Neuron (in vitro differentiated cells): ENCODE measurements at regions not wholly inside any gene's neighbourhood (a gene's known extent, or its start where the extent isn't known, plus 50 kb on each side); places are given as distances from the start of the nearest gene placed in this dataset.
"Not testable (repeated sequence)": the region's sequence is repeated elsewhere in the genome, so short reads cannot be mapped to it uniquely, and the experiment has no call there.

Experiments used
- H2AFZ ChIP-seq: one replicate; pipeline ENCODE4 v1.6.1; 2013; ENCODE audit warnings: low read depth, mild to moderate bottlenecking, inconsistent platforms, low read length, moderate library complexity
- H3K27me3 ChIP-seq: one replicate; pipeline ENCODE4 v1.6.1; 2013; ENCODE audit warnings: low read length; ENCODE audit not compliant: insufficient read depth
- H3K36me3 ChIP-seq: one replicate; pipeline ENCODE4 v1.6.1; 2013; ENCODE audit warnings: low read length; ENCODE audit not compliant: insufficient read depth
- H3K4me1 ChIP-seq: one replicate; pipeline ENCODE4 v1.6.1; 2013; ENCODE audit warnings: low read length; ENCODE audit not compliant: insufficient read depth
- H3K4me3 ChIP-seq: 2 replicates; pipeline ENCODE4 v1.5.1; 2013; ENCODE audit warnings: mild to moderate bottlenecking, low read length, moderate library complexity
- H3K9me3 ChIP-seq: one replicate; pipeline ENCODE4 v1.6.1; 2013; ENCODE audit warnings: low read length

GRCh38 chr12:112686373-112686772, 105.2 kb upstream of the RPH3A start:
- Histone ChIP-seq H3K4me3 (no peak overlapping the region), H3K27me3 (peaks cover 14% of the 10 kb centered on the region), H2AFZ (no peak overlapping the region), H3K9me3 (no peaks in the 10 kb centered on the region), H3K36me3 (no peaks in the 10 kb centered on the region), H3K4me1 (no peaks in the 10 kb centered on the region)

GRCh38 chr12:112694065-112694464, 97.5 kb upstream of the RPH3A start:
- H2AFZ ChIP-seq: no peak overlapping the region
- peaks cover 8% of the 10 kb centered on the region for H3K27me3 ChIP-seq
- H3K36me3 ChIP-seq: no peaks in the 10 kb centered on the region
- H3K4me1 ChIP-seq: no peaks in the 10 kb centered on the region
- H3K4me3 ChIP-seq: no peak overlapping the region
- peaks cover 1% of the 10 kb centered on the region for H3K9me3 ChIP-seq

GRCh38 chr12:112697441-112697840, 94.1 kb upstream of the RPH3A start:
- peaks cover 17% of the 10 kb centered on the region for H3K27me3 ChIP-seq
- not testable (repeated sequence) for H3K4me3 ChIP-seq, H3K9me3 ChIP-seq, H2AFZ ChIP-seq, H3K36me3 ChIP-seq, H3K4me1 ChIP-seq

- peaks cover 7% of the 10 kb centered on the region for H3K4me1 ChIP-seq
Measured at GRCh38 chr12:112705037-112705632, 86.4 kb upstream of the RPH3A start.

GRCh38 chr12:112710414-112710813, 81.1 kb upstream of the RPH3A start:
- H3K36me3 ChIP-seq: no peaks in the 10 kb centered on the region
- H3K4me1 ChIP-seq: peaks cover 24% of the 10 kb centered on the region
- no peaks in the 10 kb centered on the region for H3K9me3 ChIP-seq
- no peak overlapping the region for H3K4me3 ChIP-seq
- no peak overlapping the region for H2AFZ ChIP-seq
- no peaks in the 10 kb centered on the region for H3K27me3 ChIP-seq

More at GRCh38 chr12:112705037-112705632, 86.4 kb upstream of the RPH3A start:
- Histone ChIP-seq H3K27me3 (peaks cover 18% of the 10 kb centered on the region), H3K9me3 (no peaks in the 10 kb centered on the region), H3K36me3 (no peaks in the 10 kb centered on the region), H2AFZ (no peak overlapping the region), H3K4me3 (no peak overlapping the region)

GRCh38 chr12:112711026-112711425, 80.5 kb upstream of the RPH3A start:
- Histone ChIP-seq H3K36me3 (no peaks in the 10 kb centered on the region), H3K4me1 (peaks cover 23% of the 10 kb centered on the region), H3K9me3 (no peaks in the 10 kb centered on the region), H2AFZ (no peak overlapping the region), H3K27me3 (no peaks in the 10 kb centered on the region), H3K4me3 (no peak overlapping the region)

GRCh38 chr12:112711507-112711906, 80.0 kb upstream of the RPH3A start:
- Histone ChIP-seq H3K9me3 (no peaks in the 10 kb centered on the region), H3K27me3 (no peaks in the 10 kb centered on the region), H3K4me1 (peaks cover 18% of the 10 kb centered on the region), H2AFZ (no peak overlapping the region), H3K36me3 (no peaks in the 10 kb centered on the region), H3K4me3 (no peak overlapping the region)

- H2AFZ ChIP-seq, H3K4me3 ChIP-seq, H3K27me3 ChIP-seq, H3K36me3 ChIP-seq, H3K9me3 ChIP-seq: not testable (repeated sequence)
- H3K4me1 ChIP-seq: peaks cover 17% of the 10 kb centered on the region
Measured at GRCh38 chr12:112712751-112713150, 78.8 kb upstream of the RPH3A start.

- Histone ChIP-seq H3K4me1 (peaks cover 17% of the 10 kb centered on the region), H3K27me3 (no peaks in the 10 kb centered on the region), H3K4me3 (no peak overlapping the region), H3K9me3 (no peaks in the 10 kb centered on the region), H2AFZ (no peak overlapping the region), H3K36me3 (no peaks in the 10 kb centered on the region)
Measured at GRCh38 chr12:112713471-112713870, 78.1 kb upstream of the RPH3A start.

- no peaks in the 10 kb centered on the region for H3K27me3 ChIP-seq
Measured at GRCh38 chr12:112714166-112714710, 77.3 kb upstream of the RPH3A start.

GRCh38 chr12:112716099-112717093, 75.2 kb upstream of the RPH3A start:
- Histone ChIP-seq H2AFZ (no peak overlapping the region), H3K4me3 (no peak overlapping the region), H3K4me1 (peaks cover 6% of the 10 kb centered on the region), H3K9me3 (peaks cover 2% of the 10 kb centered on the region), H3K27me3 (no peaks in the 10 kb centered on the region), H3K36me3 (no peaks in the 10 kb centered on the region)

More at GRCh38 chr12:112714166-112714710, 77.3 kb upstream of the RPH3A start:
- H2AFZ ChIP-seq: no peak overlapping the region
- H3K4me1 ChIP-seq: peaks cover 17% of the 10 kb centered on the region
- H3K9me3 ChIP-seq: no peaks in the 10 kb centered on the region
- no peaks in the 10 kb centered on the region for H3K36me3 ChIP-seq
- no peak overlapping the region for H3K4me3 ChIP-seq

GRCh38 chr12:112728864-112729263, 62.7 kb upstream of the RPH3A start:
- H3K4me3 ChIP-seq: no peak overlapping the region
- no peak overlapping the region for H2AFZ ChIP-seq
- no peaks in the 10 kb centered on the region for H3K27me3 ChIP-seq
- H3K9me3 ChIP-seq: no peaks in the 10 kb centered on the region
- no peaks in the 10 kb centered on the region for H3K36me3 ChIP-seq
- H3K4me1 ChIP-seq: peaks cover 45% of the 10 kb centered on the region
